Type B pancreatic cell (in vitro differentiated cells): ENCODE measurements at regions not wholly inside any gene's neighbourhood (a gene's known extent, or its start where the extent isn't known, plus 50 kb on each side); places are given as distances from the start of the nearest gene placed in this dataset.

Experiments used
- DNase-seq: peaks from one replicate; pipeline ENCODE4 v3.0.0; 2021; ENCODE audit warnings: mixed read lengths; ENCODE audit not compliant: unreplicated experiment; ENCODE audit errors: extremely low spot score
- H3K27ac Mint-ChIP-seq: 2 replicates; pipeline ENCODE4 v1.8.0; 2021; ENCODE audit warnings: mild to moderate bottlenecking, mixed read lengths
- H3K27me3 Mint-ChIP-seq: 2 replicates; pipeline ENCODE4 v1.8.0; 2021; ENCODE audit warnings: mixed read lengths
- H3K36me3 Mint-ChIP-seq: 2 replicates; pipeline ENCODE4 v1.8.0; 2021; ENCODE audit warnings: mixed read lengths
- H3K4me1 Mint-ChIP-seq: one replicate; pipeline ENCODE4 v1.8.0; 2021; ENCODE audit warnings: mixed read lengths; ENCODE audit not compliant: unreplicated experiment
- H3K4me3 Mint-ChIP-seq: 2 replicates; pipeline ENCODE4 v1.8.0; 2021; ENCODE audit warnings: mild to moderate bottlenecking, mixed read lengths
- H3K9me3 Mint-ChIP-seq: 2 replicates; pipeline ENCODE4 v1.8.0; 2021; ENCODE audit warnings: mixed read lengths
- TF ChIP-seq, protein P1 (sequence below): fragments of 200-600 bp; sonication (generic); conservative IDR thresholded peaks from 2 replicates; pipeline ENCODE4 v1.5.0; 2021; ENCODE audit warnings: antibody characterized with exemption, mild to moderate bottlenecking

- no peaks in the 10 kb centered on the region for H3K9me3 Mint-ChIP-seq
Observed at GRCh38 chr7:94100723-94101345, 96.7 kb upstream of the BET1 start.

GRCh38 chr7:94104301-94104700, 100.1 kb upstream of the BET1 start:
- TF ChIP-seq, protein P1, sequence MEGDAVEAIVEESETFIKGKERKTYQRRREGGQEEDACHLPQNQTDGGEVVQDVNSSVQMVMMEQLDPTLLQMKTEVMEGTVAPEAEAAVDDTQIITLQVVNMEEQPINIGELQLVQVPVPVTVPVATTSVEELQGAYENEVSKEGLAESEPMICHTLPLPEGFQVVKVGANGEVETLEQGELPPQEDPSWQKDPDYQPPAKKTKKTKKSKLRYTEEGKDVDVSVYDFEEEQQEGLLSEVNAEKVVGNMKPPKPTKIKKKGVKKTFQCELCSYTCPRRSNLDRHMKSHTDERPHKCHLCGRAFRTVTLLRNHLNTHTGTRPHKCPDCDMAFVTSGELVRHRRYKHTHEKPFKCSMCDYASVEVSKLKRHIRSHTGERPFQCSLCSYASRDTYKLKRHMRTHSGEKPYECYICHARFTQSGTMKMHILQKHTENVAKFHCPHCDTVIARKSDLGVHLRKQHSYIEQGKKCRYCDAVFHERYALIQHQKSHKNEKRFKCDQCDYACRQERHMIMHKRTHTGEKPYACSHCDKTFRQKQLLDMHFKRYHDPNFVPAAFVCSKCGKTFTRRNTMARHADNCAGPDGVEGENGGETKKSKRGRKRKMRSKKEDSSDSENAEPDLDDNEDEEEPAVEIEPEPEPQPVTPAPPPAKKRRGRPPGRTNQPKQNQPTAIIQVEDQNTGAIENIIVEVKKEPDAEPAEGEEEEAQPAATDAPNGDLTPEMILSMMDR, result no peak
- DNase-seq, result no peak
- H3K36me3 Mint-ChIP-seq, result no peaks in the 10 kb centered on the region
- no peaks in the 10 kb centered on the region for H3K9me3 Mint-ChIP-seq
- H3K27ac Mint-ChIP-seq, result no peak overlapping the region
- H3K4me3 Mint-ChIP-seq, result no peak overlapping the region
- no peaks in the 10 kb centered on the region for H3K4me1 Mint-ChIP-seq
- no peaks in the 10 kb centered on the region for H3K27me3 Mint-ChIP-seq

More at GRCh38 chr7:94100723-94101345, 96.7 kb upstream of the BET1 start:
- DNase-seq, result no peak
- TF ChIP-seq, protein P1, result no peak
- H3K27me3 Mint-ChIP-seq, result no peaks in the 10 kb centered on the region
- no peak overlapping the region for H3K4me3 Mint-ChIP-seq
- H3K36me3 Mint-ChIP-seq, result no peaks in the 10 kb centered on the region
- H3K27ac Mint-ChIP-seq, result no peak overlapping the region
- H3K4me1 Mint-ChIP-seq, result no peaks in the 10 kb centered on the region

GRCh38 chr7:94109556-94109955, 105.4 kb upstream of the BET1 start:
- Mint-ChIP-seq H3K4me1 (peaks cover 5% of the 10 kb centered on the region), H3K36me3 (no peaks in the 10 kb centered on the region), H3K27me3 (peaks cover 4% of the 10 kb centered on the region), H3K9me3 (no peaks in the 10 kb centered on the region), H3K4me3 (no peak overlapping the region), H3K27ac (no peak overlapping the region)
- DNase-seq, result no peak
- TF ChIP-seq, protein P1, result no peak

DNA sequence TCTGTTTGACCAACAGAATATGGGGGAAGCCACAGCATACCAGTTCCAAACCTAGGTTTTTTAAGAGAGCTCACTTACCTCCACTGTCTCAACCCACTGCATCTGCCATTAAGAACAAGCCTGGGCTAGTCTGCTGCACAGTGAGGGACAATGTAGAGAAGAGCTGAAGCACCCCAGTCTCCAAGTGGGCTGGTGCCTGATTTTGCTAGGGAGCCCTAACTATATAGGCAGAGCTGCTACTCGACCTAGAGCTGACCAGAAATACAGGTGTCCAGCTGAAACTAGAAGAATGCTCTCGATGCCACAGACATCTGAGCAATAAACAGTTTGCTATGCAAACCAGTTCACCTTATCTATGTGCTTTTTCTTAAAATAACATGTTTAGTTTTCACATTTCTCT, 106.9 kb upstream of the BET1 start:
- Mint-ChIP-seq H3K36me3 (no peaks in the 10 kb centered on the region), H3K27ac (no peak overlapping the region), H3K9me3 (no peaks in the 10 kb centered on the region), H3K27me3 (peaks cover 4% of the 10 kb centered on the region), H3K4me1 (peaks cover 5% of the 10 kb centered on the region), H3K4me3 (no peak overlapping the region)
- DNase-seq, result no peak
- TF ChIP-seq, protein P1, result no peak

- DNase-seq, result no peak
- H3K4me3 Mint-ChIP-seq, result no peak overlapping the region
- TF ChIP-seq, protein P1, result no peak
- no peaks in the 10 kb centered on the region for H3K9me3 Mint-ChIP-seq
- H3K36me3 Mint-ChIP-seq, result no peaks in the 10 kb centered on the region
- peaks cover 8% of the 10 kb centered on the region for H3K4me1 Mint-ChIP-seq
- no peak overlapping the region for H3K27ac Mint-ChIP-seq
- H3K27me3 Mint-ChIP-seq, result peaks cover 9% of the 10 kb centered on the region
Observed at GRCh38 chr7:94115316-94115715, 111.2 kb upstream of the BET1 start.

DNA sequence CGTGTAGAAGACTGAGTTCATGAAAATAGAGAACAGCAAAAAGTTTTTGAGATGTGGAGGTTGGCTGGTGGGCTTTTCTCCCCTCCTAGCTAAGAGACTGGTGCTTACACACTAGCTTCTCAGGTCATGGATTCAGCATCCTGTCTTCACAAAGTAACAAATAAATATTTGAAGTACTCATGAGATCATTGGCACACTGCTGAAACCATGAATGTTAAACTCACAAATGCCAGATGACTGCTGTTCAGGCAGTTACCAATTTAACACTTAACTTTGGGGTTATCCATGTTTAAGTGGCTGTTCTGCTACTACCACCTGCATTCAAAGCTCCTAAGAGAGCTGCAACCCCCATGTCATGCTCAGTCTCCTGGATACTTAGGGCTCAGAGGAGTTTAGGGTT, 119.0 kb upstream of the BET1 start:
- no peaks in the 10 kb centered on the region for H3K9me3 Mint-ChIP-seq
- H3K27me3 Mint-ChIP-seq, result peaks cover 12% of the 10 kb centered on the region
- TF ChIP-seq, protein P1, result no peak
- no peak for DNase-seq
- peaks cover 7% of the 10 kb centered on the region for H3K4me1 Mint-ChIP-seq
- no peaks in the 10 kb centered on the region for H3K36me3 Mint-ChIP-seq
- H3K27ac Mint-ChIP-seq, result no peak overlapping the region
- no peak overlapping the region for H3K4me3 Mint-ChIP-seq
